Activated CD8-positive, alpha-beta T cell treated with anti-CD3 and anti-CD28 coated beads for 36 hours (primary cell): ENCODE measurements at regions not wholly inside any gene's neighbourhood (a gene's known extent, or its start where the extent isn't known, plus 50 kb on each side); places are given as distances from the start of the nearest gene placed in this dataset.

Experiments used
- ATAC-seq: fragments of 200-7000 bp; cut with Tn5 transposase; one replicate; pipeline ENCODE4 v1.10.0; 2021; ENCODE audit warnings: mild to moderate bottlenecking, moderate library complexity
- CTCF ChIA-PET: fragments of 350-600 bp; sonication (Branson Sonifier 250); formaldehyde crosslinking; loops from one replicate; lab custom pipeline; 2021; ENCODE audit warnings: antibody characterized with exemption; lab: Charles Lee
- POLR2A ChIA-PET: fragments of 350-600 bp; sonication (Branson Sonifier 250); formaldehyde crosslinking; loops from one replicate; lab custom pipeline; 2021; ENCODE audit warnings: antibody characterized with exemption; lab: Charles Lee
- DNase-seq: peaks from one replicate; pipeline ENCODE4 v3.0.0-alpha.2; 2020
- H3K27ac Mint-ChIP-seq: one replicate; pipeline ENCODE4 v1.8.0; 2021; ENCODE audit warnings: mild to moderate bottlenecking, mixed read lengths
- H3K27me3 Mint-ChIP-seq: one replicate; pipeline ENCODE4 v1.8.0; 2021; ENCODE audit warnings: mixed read lengths
- H3K36me3 Mint-ChIP-seq: one replicate; pipeline ENCODE4 v1.8.0; 2021; ENCODE audit warnings: low read depth, mixed read lengths
- H3K4me1 Mint-ChIP-seq: one replicate; pipeline ENCODE4 v1.8.0; 2021; ENCODE audit warnings: low read depth, mixed read lengths
- H3K4me3 Mint-ChIP-seq: one replicate; pipeline ENCODE4 v1.8.0; 2021; ENCODE audit warnings: mild to moderate bottlenecking, moderate library complexity, mixed read lengths
- H3K9me3 Mint-ChIP-seq: one replicate; pipeline ENCODE4 v1.8.0; 2021; ENCODE audit warnings: mixed read lengths
- CTCF ChIP-seq: fragments of 200-600 bp; IDR thresholded peaks from one replicate; pipeline ENCODE4 v1.8.0; 2022; ENCODE audit warnings: antibody characterized with exemption, mild to moderate bottlenecking
- intact Hi-C: fragments of 100-400 bp; cut with micrococcal nuclease; formaldehyde crosslinking; loops from one replicate; pipeline ENCODE4 v1.10.0; 2022

- TF ChIP-seq CTCF = no peak
- Mint-ChIP-seq H3K4me1 (no peaks in the 10 kb centered on the region), H3K9me3 (peaks cover 2% of the 10 kb centered on the region), H3K36me3 (no peaks in the 10 kb centered on the region), H3K4me3 (no peak overlapping the region), H3K27ac (no peak overlapping the region), H3K27me3 (no peaks in the 10 kb centered on the region)
- POLR2A ChIA-PET = no interaction called here
- DNase-seq (no peak), ATAC-seq (no peak)
- CTCF ChIA-PET = no interaction called here
- intact Hi-C loops = no loop called here
Observed at GRCh38 chr3:147807776-147808175, 398.6 kb downstream of the ZIC1 start.

- H3K4me3 Mint-ChIP-seq = no peak overlapping the region
Observed at GRCh38 chr3:147809206-147809605, 400.0 kb downstream of the ZIC1 start.

GRCh38 chr3:147812186-147812911 lies 403.2 kb downstream of the ZIC1 start:
- Mint-ChIP-seq H3K4me3 (no peak overlapping the region), H3K4me1 (no peaks in the 10 kb centered on the region), H3K9me3 (no peaks in the 10 kb centered on the region), H3K27ac (no peak overlapping the region), H3K27me3 (no peaks in the 10 kb centered on the region), H3K36me3 (no peaks in the 10 kb centered on the region)
- CTCF ChIA-PET = no interaction called here
- no peak for TF ChIP-seq CTCF
- intact Hi-C loops = no loop called here
- ATAC-seq (no peak), DNase-seq (no peak)
- POLR2A ChIA-PET = no interaction called here

More at GRCh38 chr3:147809206-147809605, 400.0 kb downstream of the ZIC1 start:
- no peaks in the 10 kb centered on the region for H3K36me3 Mint-ChIP-seq
- ChIA-PET CTCF (no interaction called here), POLR2A (no interaction called here)
- peaks cover 2% of the 10 kb centered on the region for H3K9me3 Mint-ChIP-seq
- no peak for TF ChIP-seq CTCF
- H3K27me3 Mint-ChIP-seq = no peaks in the 10 kb centered on the region
- no peak overlapping the region for H3K27ac Mint-ChIP-seq
- no peaks in the 10 kb centered on the region for H3K4me1 Mint-ChIP-seq
- ATAC-seq = no peak
- intact Hi-C loops = no loop called here
- no peak for DNase-seq

GRCh38 chr3:147813256-147813655 lies 404.1 kb downstream of the ZIC1 start:
- TF ChIP-seq CTCF = no peak
- no peak for ATAC-seq

GRCh38 chr3:147816752-147817151 lies 407.6 kb downstream of the ZIC1 start:
- intact Hi-C loops = no loop called here
- no peaks in the 10 kb centered on the region for H3K9me3 Mint-ChIP-seq
- ChIA-PET CTCF (no interaction called here), POLR2A (no interaction called here)
- ATAC-seq = no peak
- no peak for DNase-seq
- no peak overlapping the region for H3K27ac Mint-ChIP-seq
- no peaks in the 10 kb centered on the region for H3K4me1 Mint-ChIP-seq
- no peaks in the 10 kb centered on the region for H3K27me3 Mint-ChIP-seq
- H3K4me3 Mint-ChIP-seq = no peak overlapping the region
- TF ChIP-seq CTCF = no peak
- no peaks in the 10 kb centered on the region for H3K36me3 Mint-ChIP-seq

More at GRCh38 chr3:147813256-147813655, 404.1 kb downstream of the ZIC1 start:
- no peak overlapping the region for H3K4me3 Mint-ChIP-seq
- ChIA-PET CTCF (no interaction called here), POLR2A (no interaction called here)
- no peaks in the 10 kb centered on the region for H3K27me3 Mint-ChIP-seq
- no peak for DNase-seq
- H3K27ac Mint-ChIP-seq = no peak overlapping the region
- intact Hi-C loops = no loop called here
- H3K36me3 Mint-ChIP-seq = no peaks in the 10 kb centered on the region
- H3K9me3 Mint-ChIP-seq = no peaks in the 10 kb centered on the region
- no peaks in the 10 kb centered on the region for H3K4me1 Mint-ChIP-seq
